NOMO-1 treated with DMSO at 0.1 percent for 48 hours (cell line): ENCODE measurements at regions not wholly inside any gene's neighbourhood (a gene's known extent, or its start where the extent isn't known, plus 50 kb on each side); places are given as distances from the start of the nearest gene placed in this dataset.
"Not testable (repeated sequence)": the region's sequence is repeated elsewhere in the genome, so short reads cannot be mapped to it uniquely, and the experiment has no call there.

Experiments used
- DNase-seq: peaks from one replicate; lab custom pipeline; 2025; ENCODE audit not compliant: unreplicated experiment; lab: John Stamatoyannopoulos, UW

DNA sequence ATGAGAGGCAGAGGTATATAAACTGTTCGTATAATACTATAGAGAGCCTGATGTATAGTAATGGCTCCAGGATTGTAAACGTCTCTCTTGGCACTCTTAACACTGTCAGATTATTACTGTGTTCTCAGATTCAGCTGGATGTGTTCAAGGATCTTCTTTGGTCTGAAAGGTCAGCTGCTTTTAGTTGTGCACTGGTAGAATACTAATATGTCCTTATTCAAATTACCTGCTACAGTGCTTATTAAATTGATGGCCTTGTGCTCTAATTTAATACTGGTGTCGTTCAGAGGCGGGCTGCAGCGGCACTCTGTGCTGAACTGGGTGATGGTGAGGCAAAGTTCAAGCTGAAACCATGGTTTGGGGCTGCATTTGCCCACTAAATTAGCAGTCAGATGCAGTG lies 216.7 kb upstream of the ARRDC3 start:
- no peak for DNase-seq

DNA sequence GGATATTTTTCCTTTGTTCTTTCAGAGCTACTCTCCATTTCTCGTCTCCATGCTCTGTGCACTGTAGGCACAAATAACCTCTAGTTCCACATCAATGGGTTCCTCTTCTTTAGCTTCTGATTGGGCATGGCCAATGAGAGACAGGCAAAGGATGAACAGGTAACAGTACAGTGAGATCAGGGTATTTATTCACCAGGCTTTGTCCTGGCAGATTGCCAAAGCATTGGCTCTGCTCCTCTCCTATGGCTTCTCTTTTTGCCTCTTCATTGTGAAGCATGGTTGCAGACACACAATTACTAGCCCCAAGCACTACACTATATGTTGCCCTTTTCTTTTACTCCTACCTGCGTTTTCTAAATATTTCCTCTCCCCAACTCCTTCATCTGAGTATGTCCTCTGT lies 215.1 kb upstream of the ARRDC3 start:
- DNase-seq = no peak

GRCh38 chr5:91595424-91595823 lies 212.3 kb upstream of the ARRDC3 start:
- no peak for DNase-seq

- DNase-seq = no peak
Observed at GRCh38 chr5:91591076-91591475, 208.0 kb upstream of the ARRDC3 start.

DNA sequence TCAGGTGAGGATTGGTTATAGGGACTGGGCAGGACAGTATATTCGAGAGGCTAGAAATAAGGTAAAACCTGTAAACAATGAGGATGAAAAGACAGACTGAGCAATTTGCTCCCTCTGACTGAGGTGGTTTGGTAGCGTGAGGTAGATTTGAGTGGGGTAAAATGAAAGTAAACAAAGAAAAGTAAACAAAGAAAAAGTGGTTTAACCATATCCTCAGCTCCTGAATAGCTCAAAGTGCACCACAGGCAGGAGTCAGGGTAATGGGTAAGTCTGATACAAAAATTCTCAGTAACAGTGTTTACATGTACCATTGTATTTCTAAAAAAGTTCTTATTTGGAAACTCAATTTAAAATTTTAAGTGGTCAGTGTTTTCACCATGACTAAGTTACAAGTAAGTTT lies 203.1 kb upstream of the ARRDC3 start:
- no peak for DNase-seq

- DNase-seq = no peak
Observed at GRCh38 chr5:91584352-91584751, 201.2 kb upstream of the ARRDC3 start.

- not testable (repeated sequence) for DNase-seq
Observed at GRCh38 chr5:91566012-91566411, 182.9 kb upstream of the ARRDC3 start.

DNA sequence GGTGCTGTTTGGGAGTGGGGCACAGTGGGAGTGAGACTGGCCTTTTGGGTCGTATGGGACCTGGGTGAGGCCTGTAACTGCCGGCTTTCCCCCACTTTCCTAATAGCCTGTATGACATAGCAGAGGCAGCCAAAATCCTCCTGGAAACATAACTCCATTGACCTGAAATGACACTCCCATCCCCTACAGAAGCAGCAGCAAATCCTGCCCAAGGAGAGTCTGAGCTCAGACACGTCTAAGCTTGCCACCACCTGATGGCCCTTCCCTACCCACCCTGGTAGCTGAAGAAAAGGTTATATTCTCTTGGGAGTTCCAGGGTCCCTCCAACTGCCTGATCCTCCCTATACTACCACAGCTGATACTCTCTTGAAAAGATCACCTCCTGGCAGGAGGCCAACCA lies 179.8 kb upstream of the ARRDC3 start:
- no peak for DNase-seq

GRCh38 chr5:91541696-91542095 lies 158.6 kb upstream of the ARRDC3 start:
- DNase-seq = no peak

DNA sequence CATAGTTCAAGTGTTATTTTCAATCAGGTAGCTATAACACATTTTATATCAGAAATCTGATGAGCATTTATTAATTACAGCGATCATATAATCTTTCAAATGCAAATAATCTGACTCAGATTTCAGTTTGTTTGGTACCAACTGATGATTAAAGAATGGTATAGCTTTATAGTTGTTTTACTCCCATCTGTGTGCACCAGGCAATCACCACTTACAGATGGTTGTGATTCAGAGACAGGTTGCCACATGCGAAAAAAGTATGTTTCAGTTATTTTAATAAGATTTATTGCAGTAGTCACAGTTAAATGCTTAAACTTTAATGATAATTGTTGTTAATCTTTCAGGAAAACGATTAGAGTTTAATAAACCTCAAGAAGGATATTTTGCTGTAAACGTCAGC lies 155.1 kb upstream of the ARRDC3 start:
- no peak for DNase-seq

DNA sequence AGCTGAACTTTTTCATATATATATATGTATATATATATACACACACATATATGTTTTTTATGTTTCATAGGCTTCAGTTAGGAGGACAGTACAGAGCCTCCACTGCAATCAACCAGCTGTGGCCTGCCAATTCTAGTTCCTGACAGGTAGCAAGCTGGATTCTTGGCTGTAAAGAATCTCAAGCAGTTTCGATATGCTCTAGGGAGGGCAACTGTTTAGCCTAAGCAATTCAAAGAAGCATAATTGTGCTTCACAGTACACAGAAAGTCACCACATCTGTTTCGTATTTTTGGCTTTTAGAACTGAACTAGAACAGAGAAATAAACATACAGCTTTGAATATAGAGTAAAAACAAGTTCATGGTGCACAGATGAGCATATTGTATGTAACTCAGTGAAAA lies 152.4 kb upstream of the ARRDC3 start:
- DNase-seq = no peak

- DNase-seq = no peak
Observed at GRCh38 chr5:91534332-91534731, 151.2 kb upstream of the ARRDC3 start.

- no peak for DNase-seq
Observed at GRCh38 chr5:91532779-91533178, 149.7 kb upstream of the ARRDC3 start.

DNA sequence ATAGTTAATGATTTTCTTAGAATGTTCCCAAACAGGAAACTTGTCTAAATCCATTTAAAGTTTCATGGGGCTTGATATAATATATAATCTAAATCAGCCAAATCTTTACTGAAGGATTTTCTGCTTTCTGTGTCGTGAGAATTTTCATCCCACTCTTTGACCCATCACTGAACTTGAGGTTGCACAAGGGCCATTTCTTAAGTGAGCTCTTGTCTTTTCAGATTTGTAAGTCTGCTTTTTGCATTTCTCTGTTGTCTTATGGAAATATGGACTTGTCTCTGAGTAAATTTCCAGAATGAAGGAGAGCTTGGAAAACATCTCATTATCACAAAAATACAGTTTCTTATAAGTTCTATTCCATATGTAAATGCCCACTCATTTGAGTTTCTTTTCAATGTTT lies 149.2 kb upstream of the ARRDC3 start:
- DNase-seq = no peak

GRCh38 chr5:91528831-91529230 lies 145.7 kb upstream of the ARRDC3 start:
- no peak for DNase-seq

- DNase-seq = no peak
Observed at GRCh38 chr5:91521785-91522184, 138.7 kb upstream of the ARRDC3 start.

DNA sequence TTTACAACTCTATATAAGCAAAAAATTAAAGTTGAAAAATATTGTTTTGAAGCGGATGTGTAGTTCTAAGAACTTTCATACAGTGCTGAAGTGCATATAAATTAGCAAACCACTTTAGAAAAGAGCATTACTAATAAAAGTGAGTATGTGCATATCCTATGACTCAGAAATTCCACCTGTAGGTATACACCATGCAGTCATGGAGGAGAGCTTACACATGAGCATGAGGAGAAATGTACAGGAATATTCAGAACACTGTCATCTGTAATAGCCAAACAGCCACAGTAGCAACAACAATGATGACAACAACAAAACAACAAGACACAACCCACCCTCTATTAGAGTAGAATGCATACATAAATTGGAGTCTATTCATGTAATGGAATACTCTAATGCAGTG lies 138.2 kb upstream of the ARRDC3 start:
- DNase-seq = no peak

GRCh38 chr5:91514400-91514799 lies 131.3 kb upstream of the ARRDC3 start:
- DNase-seq = no peak

- no peak for DNase-seq
Observed at GRCh38 chr5:91503321-91503720, 120.2 kb upstream of the ARRDC3 start.

DNA sequence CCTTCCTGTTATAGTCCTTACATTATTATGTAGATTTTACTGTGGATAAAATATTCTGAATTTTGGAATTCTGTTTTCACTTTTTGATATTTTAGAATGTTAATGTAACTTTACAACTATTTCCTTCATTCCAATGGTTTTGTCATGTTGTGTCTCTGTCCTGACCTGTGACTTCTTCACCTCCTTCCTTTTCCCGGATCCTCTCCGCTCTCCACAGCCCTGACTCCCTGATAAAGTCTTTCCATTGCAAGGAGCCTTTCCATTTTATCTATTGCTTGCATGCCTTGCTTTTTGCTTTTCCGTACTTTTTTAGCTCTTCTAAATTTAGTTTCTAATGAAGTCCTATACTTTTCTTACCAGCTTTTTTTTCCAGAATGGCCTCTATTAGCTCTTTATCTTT lies 117.6 kb upstream of the ARRDC3 start:
- DNase-seq = no peak

DNA sequence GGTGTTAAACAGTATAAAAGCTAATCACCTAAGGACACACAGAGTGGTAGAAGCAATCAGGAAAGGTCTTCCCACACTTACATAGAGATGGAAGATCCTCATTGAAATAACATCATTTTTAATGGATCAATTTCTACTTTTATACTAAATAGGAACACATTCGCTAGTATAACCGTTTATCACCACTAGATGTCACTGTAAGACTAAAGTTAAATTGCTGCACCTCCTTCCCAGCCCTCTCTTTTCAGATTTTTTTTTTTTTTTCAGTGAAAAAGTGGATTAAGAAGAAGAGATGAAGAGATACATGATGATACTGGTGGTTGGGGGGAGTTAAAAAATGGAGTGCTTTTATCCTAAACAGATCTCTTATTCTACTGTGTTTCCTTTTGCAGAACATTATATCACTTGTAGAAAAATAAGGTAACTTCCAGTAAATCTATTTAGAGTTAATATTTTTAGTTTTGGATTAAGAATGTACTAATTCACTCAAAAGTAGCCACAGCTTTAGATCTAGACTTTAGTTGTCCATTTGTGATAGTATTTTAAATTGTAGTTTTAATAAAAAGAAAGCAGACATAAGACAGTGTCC lies 116.9 kb upstream of the ARRDC3 start:
- peak; percentile 15 for DNase-seq

DNA sequence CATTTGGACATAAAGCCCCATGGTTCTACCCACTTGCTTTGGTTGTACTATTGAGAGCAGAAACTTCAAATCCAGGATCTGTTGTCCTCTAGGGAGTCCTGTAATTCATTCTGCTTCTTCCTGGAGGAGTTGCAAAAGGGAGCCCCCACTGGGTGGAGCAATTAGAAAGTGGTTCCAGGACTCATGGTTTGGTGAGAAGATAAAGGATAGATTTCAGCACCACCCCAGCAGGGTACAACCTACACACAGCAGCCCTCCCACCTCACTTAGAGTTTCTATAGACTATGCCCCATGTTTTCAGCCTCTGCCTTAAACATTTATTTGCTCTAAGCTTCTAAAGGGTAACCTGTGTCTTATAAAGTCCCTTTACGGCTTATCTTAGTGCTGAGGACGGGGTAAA lies 112.6 kb upstream of the ARRDC3 start:
- no peak for DNase-seq

DNA sequence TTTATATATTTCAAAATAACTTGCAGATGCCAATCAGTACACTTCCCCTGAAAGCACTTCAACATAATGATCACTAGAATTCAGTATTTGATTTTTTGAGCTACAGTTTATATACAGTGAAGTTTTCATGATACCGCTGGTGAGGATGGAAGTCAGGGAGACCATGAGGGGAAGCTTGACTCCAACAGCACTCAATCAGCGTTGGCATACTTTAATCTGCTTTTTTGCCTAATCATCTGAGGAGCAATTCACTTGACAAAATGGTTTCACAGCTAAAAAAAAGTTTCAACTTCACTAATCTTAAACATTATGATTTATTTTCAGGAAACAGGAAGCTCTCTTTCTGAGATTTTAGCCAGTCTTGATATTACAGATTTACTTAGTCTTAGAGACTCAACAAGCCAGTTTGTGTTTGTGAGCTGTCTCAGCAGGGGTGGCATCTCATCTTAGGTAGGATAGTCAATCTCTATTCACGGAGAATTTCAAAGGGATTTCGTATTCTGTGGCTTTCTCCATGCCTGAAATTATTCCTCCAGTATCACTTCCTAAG lies 111.4 kb upstream of the ARRDC3 start:
- DNase-seq = peak; percentile 29
